B cell (primary cell): ENCODE measurements at regions not wholly inside any gene's neighbourhood (a gene's known extent, or its start where the extent isn't known, plus 50 kb on each side); places are given as distances from the start of the nearest gene placed in this dataset.

ENCODE experiments used
- ATAC-seq: fragments of 200-7000 bp; cut with Tn5 transposase; one replicate; pipeline ENCODE4 v1.10.0; 2021; ENCODE audit warnings: low read depth, mild to moderate bottlenecking, moderate number of reproducible peaks, moderate library complexity
- CTCF ChIA-PET: fragments of 350-600 bp; sonication (Branson Sonifier 250); formaldehyde crosslinking; loops from one replicate; lab custom pipeline; 2021; ENCODE audit warnings: antibody characterized with exemption, inconsistent platforms; lab: Charles Lee
- POLR2A ChIA-PET: fragments of 350-600 bp; sonication (Branson Sonifier 250); formaldehyde crosslinking; loops from one replicate; lab custom pipeline; 2021; ENCODE audit warnings: antibody characterized with exemption; lab: Charles Lee
- DNase-seq: peaks from one replicate; pipeline ENCODE4 v3.0.0; 2013
- H2AFZ ChIP-seq: 2 replicates; pipeline ENCODE4 v1.6.1; 2012; ENCODE audit warnings: mild to moderate bottlenecking, low read depth, low read length; ENCODE audit not compliant: insufficient read depth, poor library complexity, severe bottlenecking
- H3K27ac ChIP-seq, 2 donors: 1 replicate in 1 of 2; 2 replicates in 1 of 2; pipeline ENCODE4 v1.5.1; 2012 to 2013; ENCODE audit warnings: low read length in 2 of 2, mild to moderate bottlenecking in 2 of 2, moderate library complexity in 1 of 2
- H3K27me3 ChIP-seq, 4 experiments: fragments of 200-600 bp in 1 of 4; sonication (generic) in 1 of 4; replicated peaks in 1 of 4; 1 replicate in 2 of 4; 2 replicates in 2 of 4; pipeline versions ENCODE4 v1.6.1 to v1.7.0; 2013 to 2016; ENCODE audit warnings: low read length in 3 of 4, mild to moderate bottlenecking in 2 of 4, mixed read lengths in 1 of 4, moderate library complexity in 1 of 4; ENCODE audit not compliant: insufficient read depth in 4 of 4, control insufficient read depth in 3 of 4; ENCODE audit errors: control extremely low read depth in 1 of 4
- H3K36me3 ChIP-seq, 2 experiments: replicated peaks in 1 of 2; 1 replicate in 1 of 2; 2 replicates in 1 of 2; pipeline versions ENCODE4 v1.6.1 to v1.7.1; 2013; ENCODE audit warnings: low read length in 1 of 2; ENCODE audit not compliant: insufficient read depth in 2 of 2, control insufficient read depth in 1 of 2; ENCODE audit errors: control extremely low read depth in 1 of 2, extremely low read depth in 1 of 2
- H3K4me1 ChIP-seq, 2 donors: fragments of 200-600 bp in 1 of 2; sonication (generic) in 1 of 2; 1 replicate in 1 of 2; 2 replicates in 1 of 2; pipeline versions ENCODE4 v1.5.1 to v1.6.1; 2013 to 2017; ENCODE audit warnings: low read length in 2 of 2; ENCODE audit not compliant: control insufficient read depth in 2 of 2, insufficient read depth in 2 of 2
- H3K4me2 ChIP-seq: replicated peaks from 2 replicates; pipeline ENCODE3; 2012; ENCODE audit warnings: mild to moderate bottlenecking, low read depth, low read length; ENCODE audit not compliant: poor library complexity, severe bottlenecking
- H3K4me3 ChIP-seq, 5 experiments: fragments of 200-600 bp in 1 of 5; sonication (generic) in 1 of 5; 1 replicate in 3 of 5; 2 replicates in 2 of 5; pipeline versions ENCODE4 v1.5.1 to v1.7.0; 2011 to 2016; ENCODE audit warnings: low read length in 4 of 5, mild to moderate bottlenecking in 4 of 5, low read depth in 2 of 5, control low read depth in 1 of 5, moderate library complexity in 1 of 5; ENCODE audit not compliant: insufficient read depth in 1 of 5; ENCODE audit errors: control extremely low read depth in 1 of 5, extremely low read depth in 1 of 5
- H3K79me2 ChIP-seq: fragments of 200-600 bp; sonication (generic); one replicate; pipeline ENCODE4 v1.6.0; 2016; ENCODE audit warnings: low read length; ENCODE audit not compliant: control insufficient read depth, insufficient read depth
- H3K9ac ChIP-seq: fragments of 200-600 bp; sonication (generic); 2 replicates; pipeline ENCODE4 v1.6.1; 2017; ENCODE audit warnings: mild to moderate bottlenecking, low read length, moderate library complexity
- H3K9me3 ChIP-seq, 3 donors: one replicate each; pipeline versions ENCODE4 v1.6.1 to v1.7.1; 2013; ENCODE audit warnings: low read length in 2 of 3; ENCODE audit not compliant: control insufficient read depth in 2 of 3, insufficient read depth in 1 of 3; ENCODE audit errors: control extremely low read depth in 1 of 3
- H4K20me1 ChIP-seq: 2 replicates; pipeline ENCODE4 v1.6.0; 2012; ENCODE audit warnings: mild to moderate bottlenecking, low read length; ENCODE audit not compliant: insufficient read depth, control insufficient read depth, poor library complexity, severe bottlenecking
- H3K27ac Mint-ChIP-seq: one replicate; pipeline ENCODE4 v1.8.0; 2021; ENCODE audit warnings: mixed read lengths
- H3K27me3 Mint-ChIP-seq: one replicate; pipeline ENCODE4 v1.8.0; 2021; ENCODE audit warnings: mixed read lengths
- H3K4me1 Mint-ChIP-seq: one replicate; pipeline ENCODE4 v1.8.0; 2021; ENCODE audit warnings: mixed read lengths
- H3K4me3 Mint-ChIP-seq: one replicate; pipeline ENCODE4 v1.8.0; 2021; ENCODE audit warnings: mixed read lengths
- H3K9me3 Mint-ChIP-seq: one replicate; pipeline ENCODE4 v1.8.0; 2022; ENCODE audit warnings: mixed read lengths; ENCODE audit not compliant: insufficient read depth
- CTCF ChIP-seq: fragments of 200-600 bp; IDR thresholded peaks from one replicate; pipeline ENCODE4 v1.8.0; 2022; ENCODE audit warnings: antibody characterized with exemption, mild to moderate bottlenecking
- EZH2 ChIP-seq: IDR thresholded peaks from 2 replicates; pipeline ENCODE4 v1.6.1; 2012; ENCODE audit warnings: borderline replicate concordance, low read depth, mild to moderate bottlenecking, moderate library complexity, low read length; ENCODE audit not compliant: insufficient read depth, poor library complexity, severe bottlenecking
- WGBS: methylation state at CpG from one replicate; pipeline ENCODE4 v1.1.5; 2013; ENCODE audit warnings: missing lambda C conversion rate; ENCODE audit not compliant: insufficient coverage; 5-methylcytosine and 5-hydroxymethylcytosine counted together
- intact Hi-C: fragments of 100-400 bp; cut with micrococcal nuclease; formaldehyde crosslinking; loops from one replicate; pipeline ENCODE4 v1.10.0; 2022

GRCh38 chr2:236872981-236873380 is 212.7 kb upstream of the COPS8 start:
- no peak overlapping the region for H3K4me3 Mint-ChIP-seq
- H3K27ac ChIP-seq: no peak overlapping the region
- no peaks in the 10 kb centered on the region for H3K36me3 ChIP-seq
- no peaks in the 10 kb centered on the region for H3K9me3 Mint-ChIP-seq
- no peak overlapping the region for H3K9ac ChIP-seq
- no peaks in the 10 kb centered on the region for H4K20me1 ChIP-seq
- no peak overlapping the region for H3K27ac Mint-ChIP-seq
- H3K27me3 Mint-ChIP-seq: peaks cover 7% of the 10 kb centered on the region
- H3K4me2 ChIP-seq: no peak overlapping the region
- no peak overlapping the region for H2AFZ ChIP-seq
- no peaks in the 10 kb centered on the region for H3K79me2 ChIP-seq
- ChIA-PET CTCF (no interaction called here), POLR2A (no interaction called here)
- DNase-seq (no peak), ATAC-seq (no peak)
- no peak overlapping the region for H3K4me3 ChIP-seq
- no peaks in the 10 kb centered on the region for H3K27me3 ChIP-seq
- no peak for TF ChIP-seq CTCF
- no peak for TF ChIP-seq EZH2
- 93% methylated on average over 5 of the region's 7 CpGs for WGBS
- H3K4me1 ChIP-seq: no peaks in the 10 kb centered on the region
- intact Hi-C loops: no loop called here
- peaks cover 5% of the 10 kb centered on the region for H3K4me1 Mint-ChIP-seq
- H3K9me3 ChIP-seq: no peaks in the 10 kb centered on the region

- H3K9me3 Mint-ChIP-seq: no peaks in the 10 kb centered on the region
These were observed 212.1 kb upstream of the COPS8 start for GRCh38 chr2:236873636-236874035.

More at GRCh38 chr2:236873636-236874035, 212.1 kb upstream of the COPS8 start:
- no peak for ATAC-seq
- Mint-ChIP-seq H3K4me1 (peaks cover 5% of the 10 kb centered on the region), H3K27ac (no peak overlapping the region), H3K4me3 (no peak overlapping the region), H3K27me3 (peaks cover 7% of the 10 kb centered on the region)
- TF ChIP-seq CTCF (no peak), EZH2 (no peak)
- no peak for DNase-seq
- intact Hi-C loops: no loop called here
- ChIA-PET CTCF (no interaction called here), POLR2A (no interaction called here)
- no peak overlapping the region for H3K4me2 ChIP-seq
- H3K27ac ChIP-seq: no peak overlapping the region
- H4K20me1 ChIP-seq: no peaks in the 10 kb centered on the region
- no peaks in the 10 kb centered on the region for H3K9me3 ChIP-seq
- H3K4me1 ChIP-seq: no peaks in the 10 kb centered on the region
- no peak overlapping the region for H3K9ac ChIP-seq
- no peaks in the 10 kb centered on the region for H3K79me2 ChIP-seq
- no peaks in the 10 kb centered on the region for H3K27me3 ChIP-seq
- H2AFZ ChIP-seq: no peak overlapping the region
- 79% methylated on average over 4 of the region's 4 CpGs for WGBS
- no peak overlapping the region for H3K4me3 ChIP-seq
- no peaks in the 10 kb centered on the region for H3K36me3 ChIP-seq
